OCI-LY1 (cell line): ENCODE measurements at regions not wholly inside any gene's neighbourhood (a gene's known extent, or its start where the extent isn't known, plus 50 kb on each side); places are given as distances from the start of the nearest gene placed in this dataset.

ENCODE experiments used
- EZH2 ChIP-seq: fragments of 200-600 bp; sonication (generic), shearing (Covaris generic); IDR thresholded peaks from 2 replicates; pipeline ENCODE4 v1.8.0; 2017; ENCODE audit warnings: borderline replicate concordance, mixed run types, mild to moderate bottlenecking, antibody characterized with exemption, low read length, moderate library complexity, mixed read lengths
- TF ChIP-seq, protein P1 (sequence below): fragments of 200-600 bp; sonication (generic), shearing (Covaris generic); IDR thresholded peaks from 2 replicates; pipeline ENCODE4 v1.5.1; 2017; ENCODE audit warnings: mild to moderate bottlenecking, antibody characterized with exemption, low read length, moderate library complexity, mixed read lengths

DNA sequence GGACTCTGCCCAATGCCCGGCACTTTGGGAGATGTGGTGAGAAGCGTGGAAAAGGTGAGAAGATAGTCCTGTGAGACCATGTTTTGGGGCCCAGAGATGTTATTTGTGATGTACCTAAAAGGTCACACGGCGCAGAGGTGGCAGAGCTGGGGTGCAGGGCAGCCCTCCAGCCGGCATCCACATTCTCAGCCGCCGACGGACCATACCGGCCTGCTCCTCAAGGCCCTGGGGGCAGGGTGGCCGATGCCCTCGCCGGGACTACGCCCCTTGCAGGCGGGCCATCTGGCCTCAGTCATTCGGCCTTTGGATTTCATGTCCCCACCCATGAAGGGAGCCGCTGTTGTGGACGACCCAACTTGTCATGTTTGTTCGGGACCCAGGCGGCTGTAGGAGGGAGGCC, 131.4 kb upstream of the GSE1 start:
- TF ChIP-seq, protein P1, sequence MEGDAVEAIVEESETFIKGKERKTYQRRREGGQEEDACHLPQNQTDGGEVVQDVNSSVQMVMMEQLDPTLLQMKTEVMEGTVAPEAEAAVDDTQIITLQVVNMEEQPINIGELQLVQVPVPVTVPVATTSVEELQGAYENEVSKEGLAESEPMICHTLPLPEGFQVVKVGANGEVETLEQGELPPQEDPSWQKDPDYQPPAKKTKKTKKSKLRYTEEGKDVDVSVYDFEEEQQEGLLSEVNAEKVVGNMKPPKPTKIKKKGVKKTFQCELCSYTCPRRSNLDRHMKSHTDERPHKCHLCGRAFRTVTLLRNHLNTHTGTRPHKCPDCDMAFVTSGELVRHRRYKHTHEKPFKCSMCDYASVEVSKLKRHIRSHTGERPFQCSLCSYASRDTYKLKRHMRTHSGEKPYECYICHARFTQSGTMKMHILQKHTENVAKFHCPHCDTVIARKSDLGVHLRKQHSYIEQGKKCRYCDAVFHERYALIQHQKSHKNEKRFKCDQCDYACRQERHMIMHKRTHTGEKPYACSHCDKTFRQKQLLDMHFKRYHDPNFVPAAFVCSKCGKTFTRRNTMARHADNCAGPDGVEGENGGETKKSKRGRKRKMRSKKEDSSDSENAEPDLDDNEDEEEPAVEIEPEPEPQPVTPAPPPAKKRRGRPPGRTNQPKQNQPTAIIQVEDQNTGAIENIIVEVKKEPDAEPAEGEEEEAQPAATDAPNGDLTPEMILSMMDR, result no peak
- TF ChIP-seq EZH2, result no peak
